ENCODE measurements at regions not wholly inside any gene's neighbourhood (a gene's known extent, or its start where the extent isn't known, plus 50 kb on each side); places are given as distances from the start of the nearest gene placed in this dataset.

DNA sequence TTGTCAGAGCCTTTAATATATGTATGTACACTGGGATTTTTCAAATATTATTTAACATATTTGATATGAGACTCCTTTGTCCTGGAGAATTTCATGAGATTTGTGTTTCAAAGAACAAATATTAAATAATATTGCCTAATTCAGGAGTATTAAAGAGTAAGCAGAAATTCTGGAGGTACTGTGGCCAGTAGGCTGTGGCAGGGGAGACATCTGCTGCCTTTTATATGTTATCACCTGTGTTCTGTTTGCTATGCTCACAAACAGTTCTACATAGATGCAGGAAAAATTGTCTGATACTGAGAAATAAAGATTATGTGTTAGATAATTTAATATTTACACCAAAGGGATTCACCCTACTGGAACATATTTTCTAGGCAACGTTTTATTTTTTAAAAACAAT is 395.4 kb upstream of the SLC35B3 start:
- TF ChIP-seq, protein P1, sequence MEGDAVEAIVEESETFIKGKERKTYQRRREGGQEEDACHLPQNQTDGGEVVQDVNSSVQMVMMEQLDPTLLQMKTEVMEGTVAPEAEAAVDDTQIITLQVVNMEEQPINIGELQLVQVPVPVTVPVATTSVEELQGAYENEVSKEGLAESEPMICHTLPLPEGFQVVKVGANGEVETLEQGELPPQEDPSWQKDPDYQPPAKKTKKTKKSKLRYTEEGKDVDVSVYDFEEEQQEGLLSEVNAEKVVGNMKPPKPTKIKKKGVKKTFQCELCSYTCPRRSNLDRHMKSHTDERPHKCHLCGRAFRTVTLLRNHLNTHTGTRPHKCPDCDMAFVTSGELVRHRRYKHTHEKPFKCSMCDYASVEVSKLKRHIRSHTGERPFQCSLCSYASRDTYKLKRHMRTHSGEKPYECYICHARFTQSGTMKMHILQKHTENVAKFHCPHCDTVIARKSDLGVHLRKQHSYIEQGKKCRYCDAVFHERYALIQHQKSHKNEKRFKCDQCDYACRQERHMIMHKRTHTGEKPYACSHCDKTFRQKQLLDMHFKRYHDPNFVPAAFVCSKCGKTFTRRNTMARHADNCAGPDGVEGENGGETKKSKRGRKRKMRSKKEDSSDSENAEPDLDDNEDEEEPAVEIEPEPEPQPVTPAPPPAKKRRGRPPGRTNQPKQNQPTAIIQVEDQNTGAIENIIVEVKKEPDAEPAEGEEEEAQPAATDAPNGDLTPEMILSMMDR (conservative IDR thresholded peaks at IDR 0.05 in 1 of 2, IDR thresholded peaks at IDR 0.05 in 1 of 2; ENCODE audit: extremely low read depth in 1 of 2, insufficient read depth in 1 of 2, low read depth in 1 of 2, low read length in 2 of 2): no peak
- no peak for TF ChIP-seq EZH2 (IDR thresholded peaks at IDR 0.05; ENCODE audit: borderline replicate concordance, low read length)

Measured in mammary epithelial cell (primary cell).